OCI-LY7 (cell line): ENCODE measurements at regions not wholly inside any gene's neighbourhood (a gene's known extent, or its start where the extent isn't known, plus 50 kb on each side); places are given as distances from the start of the nearest gene placed in this dataset.

Experiments
- BruUV-seq: library from RNA; stranded (reverse); fragments of 400-500 nt; replicated peaks from 2 replicates; lab custom pipeline; 2021; lab: Mats Ljungman, UMichigan
- CTCF ChIA-PET: fragments of 300-600 bp; sonication (Branson Sonifier 250); formaldehyde crosslinking; loops from one replicate; lab custom pipeline; 2022; ENCODE audit warnings: antibody characterized with exemption; ENCODE audit not compliant: unreplicated experiment; lab: Charles Lee
- POLR2A ChIA-PET: fragments of 300-600 bp; sonication (Branson Sonifier 250); formaldehyde crosslinking; loops from one replicate; lab custom pipeline; 2022; ENCODE audit warnings: antibody characterized with exemption; lab: Charles Lee
- DNase-seq: peaks from one replicate; pipeline ENCODE4 v3.0.0-alpha.2; 2015; ENCODE audit warnings: low spot score
- H2AFZ ChIP-seq: fragments of 200-600 bp; sonication (generic), shearing (Covaris generic); 2 replicates; pipeline ENCODE4 v1.6.1; 2014; ENCODE audit warnings: mild to moderate bottlenecking, antibody characterized with exemption, low read length, moderate library complexity
- H3K27ac ChIP-seq: fragments of 200-600 bp; sonication (generic); 2 replicates; pipeline ENCODE4 v1.5.1; 2014; ENCODE audit warnings: mixed run types, low read depth, mild to moderate bottlenecking, moderate library complexity, low read length, inconsistent platforms; ENCODE audit not compliant: poor library complexity, severe bottlenecking
- H3K36me3 ChIP-seq: fragments of 200-600 bp; sonication (generic); 2 replicates; pipeline ENCODE4 v1.6.1; 2014; ENCODE audit warnings: mild to moderate bottlenecking, antibody characterized with exemption, low read length, moderate library complexity, mixed read lengths; ENCODE audit not compliant: insufficient read depth
- H3K4me1 ChIP-seq: fragments of 200-600 bp; sonication (generic); 2 replicates; pipeline ENCODE4 v1.5.1; 2014; ENCODE audit warnings: mild to moderate bottlenecking, low read length; ENCODE audit not compliant: insufficient read depth, poor library complexity, severe bottlenecking
- H3K4me2 ChIP-seq: fragments of 200-600 bp; sonication (generic); 2 replicates; pipeline ENCODE4 v1.6.1; 2014; ENCODE audit warnings: mild to moderate bottlenecking, low read length
- H3K4me3 ChIP-seq: fragments of 200-600 bp; sonication (generic); 2 replicates; pipeline ENCODE4 v1.5.1; 2014; ENCODE audit warnings: mild to moderate bottlenecking, low read depth, low read length; ENCODE audit not compliant: poor library complexity, severe bottlenecking
- H3K79me2 ChIP-seq: fragments of 200-600 bp; sonication (generic); 2 replicates; pipeline ENCODE4 v1.6.1; 2016; ENCODE audit warnings: low read depth, mild to moderate bottlenecking, low read length, moderate library complexity, mixed read lengths; ENCODE audit not compliant: insufficient read depth
- H3K9me2 ChIP-seq: fragments of 200-600 bp; sonication (generic); 2 replicates; pipeline ENCODE4 v1.6.1; 2016; ENCODE audit warnings: mild to moderate bottlenecking, low read length, mixed read lengths; ENCODE audit not compliant: insufficient read depth
- H3K9me3 ChIP-seq: fragments of 200-600 bp; sonication (generic); 2 replicates; pipeline ENCODE4 v1.6.1; 2014; ENCODE audit warnings: mild to moderate bottlenecking, mixed run types, low read length, mixed read lengths
- H4K20me1 ChIP-seq: fragments of 200-600 bp; sonication (generic); 2 replicates; pipeline ENCODE4 v1.6.1; 2014; ENCODE audit warnings: mild to moderate bottlenecking, antibody characterized with exemption, low read length, moderate library complexity, mixed read lengths; ENCODE audit not compliant: insufficient read depth
- EZH2phosphoT487 ChIP-seq: fragments of 200-600 bp; sonication (generic); IDR thresholded peaks from 2 replicates; pipeline ENCODE4 v1.6.1; 2018; ENCODE audit warnings: low read depth, borderline replicate concordance, mild to moderate bottlenecking, mixed run types, antibody characterized with exemption, low read length, moderate library complexity, mixed read lengths
- intact Hi-C: fragments of 100-400 bp; cut with micrococcal nuclease; formaldehyde crosslinking; loops from one replicate; pipeline ENCODE4 v1.10.0; 2022; ENCODE audit not compliant: unreplicated experiment
- TF ChIP-seq, protein P1 (sequence below): fragments of 200-600 bp; sonication (generic); conservative IDR thresholded peaks from 2 replicates; pipeline ENCODE4 v1.5.1; 2014; ENCODE audit warnings: mild to moderate bottlenecking, antibody characterized with exemption, low read length, moderate library complexity, mixed read lengths

DNA sequence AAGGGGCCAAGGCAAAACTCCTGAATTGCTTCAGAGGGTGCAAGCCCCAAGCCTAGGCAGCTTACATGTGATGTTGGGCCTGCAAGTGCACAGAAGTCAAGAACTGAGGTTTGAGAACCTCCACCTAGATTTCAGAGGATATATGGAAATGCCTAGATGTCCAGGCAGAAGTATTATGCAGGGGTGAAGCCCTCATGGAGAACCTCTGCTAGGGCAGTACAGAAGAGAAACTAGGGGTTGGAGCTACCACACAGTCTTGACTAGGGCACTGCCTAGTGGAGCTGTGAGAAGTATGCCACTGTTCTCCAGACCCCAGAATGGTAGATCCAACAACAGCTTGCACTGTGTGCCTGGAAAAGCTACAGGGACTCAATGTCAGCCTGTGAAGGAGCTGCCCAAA, 179.7 kb upstream of the GJE1 start:
- H3K4me3 ChIP-seq = no peak overlapping the region
- no peaks in the 10 kb centered on the region for H3K36me3 ChIP-seq
- H3K79me2 ChIP-seq = no peaks in the 10 kb centered on the region
- H3K9me3 ChIP-seq = no peaks in the 10 kb centered on the region
- no peak overlapping the region for H3K27ac ChIP-seq
- POLR2A ChIA-PET = no interaction called here
- DNase-seq = peak; percentile 3
- H3K4me2 ChIP-seq = no peak overlapping the region
- TF ChIP-seq, protein P1, sequence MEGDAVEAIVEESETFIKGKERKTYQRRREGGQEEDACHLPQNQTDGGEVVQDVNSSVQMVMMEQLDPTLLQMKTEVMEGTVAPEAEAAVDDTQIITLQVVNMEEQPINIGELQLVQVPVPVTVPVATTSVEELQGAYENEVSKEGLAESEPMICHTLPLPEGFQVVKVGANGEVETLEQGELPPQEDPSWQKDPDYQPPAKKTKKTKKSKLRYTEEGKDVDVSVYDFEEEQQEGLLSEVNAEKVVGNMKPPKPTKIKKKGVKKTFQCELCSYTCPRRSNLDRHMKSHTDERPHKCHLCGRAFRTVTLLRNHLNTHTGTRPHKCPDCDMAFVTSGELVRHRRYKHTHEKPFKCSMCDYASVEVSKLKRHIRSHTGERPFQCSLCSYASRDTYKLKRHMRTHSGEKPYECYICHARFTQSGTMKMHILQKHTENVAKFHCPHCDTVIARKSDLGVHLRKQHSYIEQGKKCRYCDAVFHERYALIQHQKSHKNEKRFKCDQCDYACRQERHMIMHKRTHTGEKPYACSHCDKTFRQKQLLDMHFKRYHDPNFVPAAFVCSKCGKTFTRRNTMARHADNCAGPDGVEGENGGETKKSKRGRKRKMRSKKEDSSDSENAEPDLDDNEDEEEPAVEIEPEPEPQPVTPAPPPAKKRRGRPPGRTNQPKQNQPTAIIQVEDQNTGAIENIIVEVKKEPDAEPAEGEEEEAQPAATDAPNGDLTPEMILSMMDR = no peak
- TF ChIP-seq EZH2phosphoT487 = no peak
- H2AFZ ChIP-seq = no peak overlapping the region
- H3K4me1 ChIP-seq = no peaks in the 10 kb centered on the region
- CTCF ChIA-PET = no interaction called here
- BruUV-seq = no TSS peak
- intact Hi-C loops = no loop called here
- no peaks in the 10 kb centered on the region for H3K9me2 ChIP-seq
- H4K20me1 ChIP-seq = no peaks in the 10 kb centered on the region

DNA sequence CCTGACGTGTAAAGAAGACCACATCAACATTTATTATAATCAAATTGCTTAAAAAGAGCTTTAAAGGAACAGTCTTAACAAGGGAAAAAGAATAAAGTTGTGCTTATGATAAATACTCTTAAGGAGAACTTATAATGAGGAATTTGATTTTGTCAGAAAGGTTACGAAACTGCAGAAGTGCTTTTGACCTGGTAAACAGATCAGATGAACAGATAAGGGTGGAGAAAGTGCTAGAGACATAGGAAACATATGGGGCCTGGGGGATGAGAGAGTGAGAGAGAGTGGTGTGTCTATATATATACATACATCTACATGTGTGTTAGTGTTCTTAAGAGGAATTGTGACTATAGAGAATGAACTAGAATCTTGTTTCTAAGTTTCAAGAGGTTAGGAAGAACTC, 186.2 kb upstream of the GJE1 start:
- CTCF ChIA-PET = no interaction called here
- POLR2A ChIA-PET = no interaction called here
- Histone ChIP-seq H3K9me3 (no peaks in the 10 kb centered on the region), H4K20me1 (no peaks in the 10 kb centered on the region), H3K36me3 (no peaks in the 10 kb centered on the region), H3K27ac (no peak overlapping the region), H3K4me2 (no peak overlapping the region), H3K79me2 (no peaks in the 10 kb centered on the region), H3K4me1 (no peaks in the 10 kb centered on the region), H3K9me2 (no peaks in the 10 kb centered on the region), H2AFZ (no peak overlapping the region), H3K4me3 (no peak overlapping the region)
- TF ChIP-seq EZH2phosphoT487 = no peak
- TF ChIP-seq, protein P1 = no peak
- BruUV-seq = no TSS peak
- DNase-seq = no peak
- intact Hi-C loops = no loop called here

DNA sequence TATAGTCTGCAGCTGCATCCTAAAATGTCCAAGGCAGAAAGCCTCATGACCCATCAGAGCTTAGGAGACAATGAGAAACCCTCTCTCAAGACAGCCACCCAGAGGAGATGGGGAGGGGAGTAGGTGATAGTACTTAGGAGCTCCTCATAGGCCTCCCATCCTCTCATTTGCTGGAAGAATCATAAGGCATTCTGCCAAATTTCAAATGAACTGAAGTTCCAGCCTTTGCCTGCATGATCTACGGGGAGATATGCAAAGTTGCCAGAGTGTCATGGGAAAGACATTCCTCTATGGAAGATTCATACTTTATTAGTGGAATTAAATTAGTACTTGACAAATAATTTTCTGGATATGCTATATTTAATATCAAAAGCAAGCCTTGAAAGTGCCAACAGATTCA, 194.1 kb upstream of the GJE1 start:
- Histone ChIP-seq H3K4me3 (no peak overlapping the region), H3K4me1 (no peaks in the 10 kb centered on the region), H3K9me2 (no peaks in the 10 kb centered on the region), H3K36me3 (no peaks in the 10 kb centered on the region), H2AFZ (no peak overlapping the region), H3K4me2 (no peak overlapping the region), H4K20me1 (no peaks in the 10 kb centered on the region), H3K27ac (no peak overlapping the region), H3K79me2 (no peaks in the 10 kb centered on the region), H3K9me3 (no peaks in the 10 kb centered on the region)
- CTCF ChIA-PET = no interaction called here
- DNase-seq = no peak
- no peak for TF ChIP-seq EZH2phosphoT487
- TF ChIP-seq, protein P1 = no peak
- intact Hi-C loops = no loop called here
- BruUV-seq = no TSS peak
- POLR2A ChIA-PET = interaction anchor here (0.6 to 0.9 kb wide), 2 partner anchors 20 to 1874 kb away, joined by 3 to 6 read pairs; no protein-coding TSS in a partner anchor
